GM18520 (cell line): ENCODE measurements at regions not wholly inside any gene's neighbourhood (a gene's known extent, or its start where the extent isn't known, plus 50 kb on each side); places are given as distances from the start of the nearest gene placed in this dataset.

Experiments used
- ATAC-seq: cut with Tn5 transposase; IDR thresholded peaks from one replicate; pipeline ENCODE4 v1.9.1; 2021; ENCODE audit not compliant: unreplicated experiment

DNA sequence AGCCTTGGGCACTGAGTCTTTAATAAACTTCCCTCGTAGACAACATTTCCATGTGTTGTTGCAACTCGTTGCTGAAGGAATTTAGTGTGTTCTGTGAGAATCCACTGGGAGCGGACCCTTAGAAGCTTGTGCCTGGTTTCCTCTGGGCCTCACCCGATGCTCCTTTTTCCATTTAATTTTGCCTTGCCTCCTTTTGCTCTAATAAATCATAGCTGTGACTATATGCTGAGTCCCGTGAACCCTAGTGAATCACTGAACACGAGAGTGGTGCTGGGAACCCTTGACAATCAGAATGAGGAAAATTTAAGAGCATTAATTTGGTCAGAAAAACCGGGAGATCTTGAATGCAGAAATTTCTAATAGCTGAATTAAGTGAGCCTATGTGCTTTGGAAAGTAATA lies 291.1 kb upstream of the ZNF608 start:
- no peak for ATAC-seq

DNA sequence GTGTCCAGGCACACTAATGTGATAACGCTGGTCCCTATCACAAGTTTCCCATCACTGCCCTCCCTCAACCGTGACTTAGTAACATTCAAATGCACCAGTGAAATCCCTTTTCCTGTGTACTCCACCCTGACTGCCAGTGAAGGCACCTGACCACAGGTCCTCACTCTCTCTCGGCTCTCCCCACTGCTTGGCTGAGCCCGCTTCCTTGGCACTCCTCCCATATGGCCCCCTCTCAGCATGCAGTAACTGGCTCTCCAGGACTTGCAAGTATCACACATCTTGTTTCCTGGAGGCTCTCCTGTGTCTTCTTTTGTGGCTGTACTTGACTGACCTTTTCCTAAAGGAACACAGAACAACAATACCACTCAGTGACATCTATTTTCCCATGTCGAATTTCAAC lies 292.0 kb upstream of the ZNF608 start:
- ATAC-seq = no peak

DNA sequence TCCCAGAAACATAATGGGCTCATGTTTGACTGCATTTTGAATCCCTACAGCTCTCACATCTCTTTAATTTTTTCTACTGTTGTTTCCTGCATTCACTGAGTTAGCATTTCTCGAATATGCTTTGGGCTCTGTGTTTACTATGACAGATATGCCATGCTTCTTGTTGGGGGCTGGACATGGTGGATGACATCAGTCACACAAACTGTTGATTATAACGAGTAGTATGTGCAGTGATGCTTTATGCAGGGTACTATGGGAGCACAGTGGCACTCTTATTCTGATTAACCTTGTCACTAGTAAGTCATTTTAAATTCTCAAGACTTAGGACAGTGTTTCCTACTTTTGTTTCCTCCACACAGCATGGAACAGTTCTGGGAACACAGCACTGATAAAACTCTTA lies 295.4 kb upstream of the ZNF608 start:
- ATAC-seq = no peak

DNA sequence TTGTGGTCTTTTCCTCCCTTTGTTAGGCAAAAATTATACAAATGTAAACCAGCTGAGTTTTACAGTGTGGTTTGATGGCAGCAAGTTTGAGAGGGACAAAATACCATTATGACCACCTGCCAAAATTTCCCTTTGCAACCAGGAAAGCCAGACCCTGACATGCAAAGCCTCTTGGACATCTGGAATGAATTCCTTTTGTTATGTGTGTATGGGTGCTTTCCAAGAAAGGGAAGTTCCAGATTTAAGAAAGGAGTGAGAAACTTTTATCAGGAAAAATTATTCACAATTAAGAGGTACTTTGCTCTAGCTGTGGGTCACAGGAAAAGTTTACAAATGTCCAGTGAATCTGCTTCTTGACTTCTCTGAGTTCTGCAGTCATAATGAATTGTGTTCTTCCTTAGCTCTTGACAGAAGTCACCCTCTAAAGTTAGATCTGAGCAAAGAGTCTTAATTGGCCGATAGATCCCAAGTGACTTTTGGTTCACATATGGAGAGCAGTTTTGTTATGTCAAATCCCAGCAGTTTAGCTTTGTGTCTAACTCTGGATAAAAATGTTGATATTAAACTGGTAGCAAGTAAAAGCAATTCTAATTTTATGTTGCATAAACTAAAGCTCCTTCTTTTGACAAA lies 295.9 kb upstream of the ZNF608 start:
- ATAC-seq = no peak

DNA sequence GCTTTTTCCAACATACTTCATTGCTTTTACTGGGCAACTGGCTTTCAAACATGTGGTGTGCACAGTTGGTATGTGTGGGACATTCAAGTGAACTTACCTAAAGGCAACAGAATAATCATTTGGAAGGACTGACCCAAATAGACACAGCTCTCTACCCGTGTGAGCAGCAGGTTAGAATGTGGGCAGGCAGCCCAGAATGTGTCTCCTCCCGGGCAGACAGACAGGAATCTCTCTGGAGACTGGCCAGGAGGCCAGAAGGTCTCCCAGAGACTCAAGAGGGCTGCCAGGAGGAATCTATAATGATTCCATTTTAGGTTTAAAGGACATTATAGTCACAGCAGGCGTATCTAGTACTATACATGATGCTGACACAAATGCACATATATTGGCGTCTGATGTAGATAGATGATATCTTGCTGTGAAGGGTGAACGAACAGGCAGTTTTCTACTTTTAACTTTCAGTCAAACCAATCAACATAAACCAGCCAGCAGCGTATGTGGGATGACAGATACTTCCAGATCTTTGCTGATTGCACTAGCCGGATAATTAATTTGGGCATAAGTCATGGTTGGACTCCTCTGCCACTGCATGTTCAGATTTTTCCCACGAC lies 297.4 kb upstream of the ZNF608 start:
- no peak for ATAC-seq

DNA sequence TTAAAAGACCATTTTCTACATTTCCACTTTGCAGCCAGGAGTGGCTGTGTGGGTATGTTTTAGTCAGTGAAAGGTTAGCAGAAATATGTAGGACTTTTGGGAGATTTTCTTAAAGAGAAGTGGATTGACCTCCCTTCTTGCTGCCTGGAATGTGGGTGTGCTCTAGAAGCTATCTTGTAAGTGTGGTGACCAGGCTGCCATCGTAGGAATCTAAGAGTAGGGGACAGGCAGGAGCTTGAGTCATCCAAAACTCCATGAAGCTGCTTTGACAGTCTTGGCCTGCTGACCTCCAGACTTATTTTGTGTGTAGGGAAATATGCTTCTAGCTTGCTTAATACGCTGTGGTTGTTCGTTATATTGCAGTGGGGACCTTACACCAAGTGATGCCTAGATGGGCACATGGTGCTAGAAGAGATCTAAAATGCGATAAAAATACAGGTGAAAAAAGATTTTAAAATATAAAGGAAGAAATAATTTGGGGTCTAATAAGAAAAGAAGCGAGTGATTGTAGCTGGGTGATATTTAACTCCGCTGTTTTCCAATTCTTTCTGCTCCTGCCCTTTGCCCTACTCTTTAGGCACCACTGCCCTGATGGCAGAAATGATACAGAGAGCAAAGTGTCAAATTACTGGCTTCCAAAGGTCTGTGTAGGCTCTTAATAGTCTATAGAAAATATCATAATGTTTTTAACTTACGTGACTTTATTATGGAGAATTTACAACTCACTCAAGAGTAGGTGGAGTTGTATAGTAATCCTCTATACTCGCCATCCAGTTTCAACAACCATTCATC lies 298.2 kb upstream of the ZNF608 start:
- no peak for ATAC-seq

DNA sequence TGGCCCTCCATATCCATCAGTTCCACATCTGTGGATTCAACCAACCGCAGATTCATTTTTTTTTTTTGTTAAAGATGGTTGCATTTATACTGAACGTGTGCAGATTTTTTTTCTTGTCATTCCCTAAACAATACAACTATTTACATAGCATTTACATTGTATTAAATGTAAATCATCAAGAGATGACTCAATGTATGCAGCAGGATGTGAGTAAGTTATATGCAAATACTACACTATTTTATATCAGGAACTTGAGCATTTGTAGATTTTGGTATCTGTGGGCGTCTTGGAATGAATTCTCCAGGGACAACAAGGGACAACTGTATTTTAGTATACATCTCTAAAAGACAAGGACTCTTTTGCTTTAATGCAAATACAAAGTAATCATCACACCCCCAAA lies 299.2 kb upstream of the ZNF608 start:
- ATAC-seq = no peak

DNA sequence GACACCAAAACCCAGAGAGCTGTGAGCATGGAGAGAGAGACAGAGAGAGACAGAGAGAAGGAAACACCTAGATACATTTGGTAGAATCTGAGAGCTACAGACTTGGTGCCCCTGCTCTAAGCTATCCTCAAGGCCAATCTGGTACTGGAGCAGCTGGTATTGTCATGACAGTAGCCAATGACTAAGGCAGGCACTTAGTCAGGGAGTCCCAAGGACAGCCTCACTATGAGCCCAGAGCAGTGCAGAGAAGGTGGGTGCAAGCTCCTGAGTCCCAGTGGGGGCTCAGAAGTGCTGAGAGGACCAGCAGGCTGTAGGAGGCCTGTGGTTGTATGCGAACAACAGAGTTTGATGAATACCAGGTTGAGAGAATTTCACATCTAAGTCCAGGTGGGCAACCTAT lies 300.4 kb upstream of the ZNF608 start:
- ATAC-seq = no peak

DNA sequence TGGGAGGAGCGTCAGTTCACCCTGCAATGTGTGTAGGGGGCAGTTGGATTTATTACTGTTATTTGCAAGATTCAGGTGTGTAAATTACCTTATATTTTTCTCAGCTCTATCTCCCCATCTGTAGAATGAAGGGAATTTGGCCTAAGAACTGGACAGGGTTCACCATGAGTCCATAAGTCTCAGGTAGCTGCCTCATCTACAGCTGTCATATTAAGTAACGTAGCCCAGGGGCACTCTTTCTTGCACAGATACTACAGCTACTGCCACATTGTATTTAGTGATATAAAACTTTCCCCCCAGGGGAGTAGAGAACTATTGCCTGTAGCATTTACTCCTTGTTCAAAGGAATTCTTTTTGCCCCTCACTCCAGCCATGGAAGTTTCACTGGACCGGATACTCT lies 301.4 kb upstream of the ZNF608 start:
- ATAC-seq = no peak

DNA sequence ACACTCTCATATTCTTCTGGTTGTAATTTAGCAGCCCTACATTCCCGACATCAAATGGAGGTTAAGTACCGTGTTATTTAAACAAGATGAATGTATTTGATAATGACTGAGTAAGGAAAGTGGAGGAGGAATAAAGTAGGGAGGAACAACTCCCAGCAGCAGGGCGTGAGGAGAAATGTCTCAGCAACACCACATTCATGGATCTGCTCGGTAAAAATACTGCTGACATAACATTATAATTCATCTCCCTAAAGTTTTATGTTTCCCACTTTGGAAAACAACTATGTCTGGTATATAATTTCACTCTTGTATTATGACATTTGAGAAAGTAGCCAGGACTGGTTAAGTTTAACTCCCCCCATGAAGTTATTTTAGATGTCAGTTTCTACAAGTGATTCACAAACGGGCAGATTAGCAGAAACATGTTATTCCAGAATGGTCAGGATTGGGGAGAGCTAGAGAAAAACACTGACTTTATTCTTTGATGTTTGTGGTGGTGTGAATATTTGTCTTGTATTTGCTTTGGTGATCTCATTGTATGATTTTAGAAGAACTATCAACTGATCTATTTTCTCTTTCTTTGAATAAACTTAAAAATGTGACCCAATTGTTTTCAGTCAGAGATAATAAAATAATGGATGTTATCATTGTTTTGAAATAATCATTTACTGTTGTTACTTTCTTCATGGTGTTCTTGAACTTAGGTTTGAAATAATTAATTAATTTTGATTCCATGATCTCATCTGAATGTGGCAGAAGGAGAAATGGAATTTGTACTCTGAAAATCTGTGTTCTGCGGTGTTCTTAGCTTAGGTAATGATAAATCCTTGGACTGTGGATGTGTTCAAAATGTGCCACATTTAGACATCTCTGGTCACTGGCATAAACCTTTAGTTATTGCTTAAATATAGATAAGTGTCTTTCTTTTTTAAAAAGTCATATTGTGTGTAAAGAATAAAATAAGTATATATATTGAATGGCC lies 303.6 kb upstream of the ZNF608 start:
- ATAC-seq = no peak

DNA sequence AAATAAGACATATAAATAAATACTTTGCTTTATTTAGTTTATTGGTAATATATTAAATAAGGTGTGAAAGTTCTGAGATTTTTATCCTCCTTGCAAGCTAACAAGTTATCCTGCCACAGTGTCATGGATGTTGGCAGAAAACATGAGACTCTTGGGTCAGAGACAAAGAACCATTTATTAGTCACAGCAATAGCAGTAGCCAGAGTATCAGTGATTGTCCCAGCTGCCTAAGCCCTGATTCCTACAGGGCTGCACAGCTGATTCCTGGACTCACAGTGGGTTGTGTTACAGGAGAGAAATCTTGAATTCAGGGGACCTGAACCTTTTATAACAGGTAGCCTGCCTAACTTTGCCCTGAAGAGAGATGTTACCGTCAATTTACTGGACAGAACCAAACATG lies 304.5 kb upstream of the ZNF608 start:
- ATAC-seq = no peak

DNA sequence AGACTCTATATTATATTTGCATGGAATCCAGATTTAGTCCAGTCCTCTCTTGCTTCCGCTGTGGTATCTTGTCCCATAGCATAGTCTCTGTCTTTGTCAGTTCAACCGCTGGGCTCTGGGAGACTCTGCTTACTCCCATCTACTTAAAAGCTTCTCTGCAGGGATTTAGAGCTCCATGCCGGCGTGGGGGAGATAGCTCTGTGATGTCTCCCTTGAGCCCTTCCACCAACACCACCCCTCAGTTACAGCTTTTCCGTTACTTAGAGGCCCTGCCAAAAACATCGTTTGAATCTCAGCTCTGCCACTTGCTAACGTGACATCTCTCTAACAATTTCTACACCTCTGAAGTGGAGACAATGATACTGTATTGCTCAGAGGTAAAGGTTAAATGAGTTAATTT lies 306.1 kb upstream of the ZNF608 start:
- ATAC-seq = no peak

DNA sequence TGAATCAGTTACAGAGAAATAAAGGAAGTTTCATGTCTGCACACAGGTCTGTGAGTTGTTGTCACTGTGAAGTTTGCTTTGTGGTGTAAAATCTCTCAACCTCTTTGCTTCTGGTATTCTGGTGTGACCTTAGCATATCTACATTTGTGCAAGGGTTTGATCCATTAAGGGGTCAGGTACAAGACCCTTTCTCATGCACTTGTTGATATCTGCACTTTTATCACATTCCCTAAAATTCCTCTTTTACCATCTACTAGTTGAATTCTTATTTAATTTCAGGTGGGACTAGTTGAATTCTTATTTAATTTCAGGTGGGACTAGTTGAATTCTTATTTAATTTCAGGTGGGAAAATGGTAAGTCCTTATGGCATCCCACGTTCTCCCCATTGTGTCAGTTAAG lies 306.7 kb upstream of the ZNF608 start:
- ATAC-seq = no peak

DNA sequence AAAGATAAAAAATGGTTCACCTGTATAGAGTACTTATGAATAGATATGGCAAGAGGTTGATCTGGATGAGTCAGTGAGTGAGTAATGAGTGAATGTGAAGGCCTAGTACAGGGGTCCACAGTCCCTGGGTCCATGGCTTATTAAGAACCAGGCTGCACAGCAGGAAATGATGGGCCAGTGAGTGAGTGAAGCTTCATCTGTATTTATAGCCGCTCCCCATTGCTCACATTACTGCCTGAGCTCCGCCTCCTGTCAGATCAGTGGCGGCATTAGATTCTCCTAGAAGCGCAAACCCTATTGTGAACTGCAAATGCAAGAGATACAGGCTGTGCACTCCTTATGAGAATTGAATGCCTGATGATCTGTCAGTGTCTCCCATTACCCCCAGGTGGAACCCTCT lies 307.7 kb upstream of the ZNF608 start:
- ATAC-seq = no peak

DNA sequence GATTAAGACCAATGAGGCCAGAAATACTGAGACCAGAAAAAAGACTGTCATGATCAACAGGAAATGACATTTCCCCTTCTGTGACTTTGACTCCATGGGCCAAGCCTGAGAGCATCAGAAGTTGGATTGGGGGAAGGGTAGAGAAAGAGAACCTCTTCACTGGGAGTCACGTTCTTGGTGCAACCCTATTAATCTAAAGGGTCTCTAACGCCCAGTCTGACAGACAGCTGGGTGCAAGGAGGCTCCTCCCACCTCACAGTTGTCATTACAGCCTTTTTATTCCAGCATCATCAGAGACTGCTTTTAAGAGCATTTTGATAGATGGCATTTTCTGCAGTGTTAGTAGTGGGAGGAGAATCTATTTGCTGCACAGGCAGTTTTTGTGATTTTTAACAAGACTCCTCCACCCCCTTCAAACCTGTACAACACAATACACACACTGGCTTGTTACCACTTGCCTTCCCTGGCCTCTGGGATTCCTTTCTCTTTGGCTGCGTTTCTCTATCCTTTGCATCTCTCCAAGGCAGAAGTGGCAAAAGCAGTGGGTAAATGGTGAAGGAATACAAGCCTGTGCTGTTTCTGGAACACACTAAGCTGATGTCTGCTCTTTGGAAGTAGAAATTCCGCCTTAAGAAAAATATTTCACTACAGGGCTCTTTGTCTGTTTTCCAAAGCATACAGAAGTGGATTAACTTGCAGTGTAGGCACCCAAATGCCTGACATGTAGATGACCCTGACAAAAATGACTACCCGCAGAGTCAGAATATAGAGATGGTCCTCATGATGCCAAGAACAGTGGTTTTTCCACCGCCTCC lies 310.4 kb upstream of the ZNF608 start:
- no peak for ATAC-seq

DNA sequence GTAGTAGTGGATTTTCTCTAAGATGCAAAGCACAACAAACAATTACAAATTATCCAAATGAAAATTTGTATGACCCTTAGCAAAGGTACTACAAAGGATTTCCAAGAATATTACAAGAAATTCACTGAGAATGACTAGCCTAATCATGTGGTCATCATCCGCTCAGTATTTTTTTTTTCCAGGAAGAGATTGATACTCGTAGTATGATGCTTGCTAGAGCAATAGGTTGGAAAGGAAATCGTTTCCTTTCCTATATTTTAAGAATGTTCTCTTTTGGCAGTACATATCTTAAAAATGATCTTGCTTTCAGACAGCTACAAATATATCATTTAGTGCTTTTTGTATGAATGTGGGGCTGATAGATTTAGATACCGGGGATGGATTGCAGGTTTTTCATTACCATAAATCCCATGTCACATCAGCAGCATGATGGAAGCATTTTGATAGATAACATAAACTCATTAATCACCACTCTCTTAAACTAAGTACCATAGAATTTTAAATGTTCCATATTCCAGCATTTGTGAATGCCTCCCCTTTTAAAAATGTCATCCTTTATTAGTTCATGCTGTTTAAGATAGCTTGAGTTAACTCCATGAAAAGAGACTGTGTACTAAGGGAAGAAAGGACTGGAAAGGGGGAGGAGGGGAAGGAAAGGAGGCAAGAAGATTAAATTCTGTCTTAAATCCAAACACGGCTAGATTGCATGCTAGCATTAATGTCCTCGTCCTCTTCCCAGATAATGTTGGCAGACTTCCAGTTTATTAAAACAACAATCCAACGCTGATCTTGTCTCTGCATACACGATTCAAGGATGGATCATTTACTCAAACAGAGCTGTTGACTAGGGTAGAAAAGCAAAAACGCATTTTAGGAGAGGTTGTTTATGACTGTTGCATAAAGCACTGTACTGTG lies 311.7 kb upstream of the ZNF608 start:
- no peak for ATAC-seq

DNA sequence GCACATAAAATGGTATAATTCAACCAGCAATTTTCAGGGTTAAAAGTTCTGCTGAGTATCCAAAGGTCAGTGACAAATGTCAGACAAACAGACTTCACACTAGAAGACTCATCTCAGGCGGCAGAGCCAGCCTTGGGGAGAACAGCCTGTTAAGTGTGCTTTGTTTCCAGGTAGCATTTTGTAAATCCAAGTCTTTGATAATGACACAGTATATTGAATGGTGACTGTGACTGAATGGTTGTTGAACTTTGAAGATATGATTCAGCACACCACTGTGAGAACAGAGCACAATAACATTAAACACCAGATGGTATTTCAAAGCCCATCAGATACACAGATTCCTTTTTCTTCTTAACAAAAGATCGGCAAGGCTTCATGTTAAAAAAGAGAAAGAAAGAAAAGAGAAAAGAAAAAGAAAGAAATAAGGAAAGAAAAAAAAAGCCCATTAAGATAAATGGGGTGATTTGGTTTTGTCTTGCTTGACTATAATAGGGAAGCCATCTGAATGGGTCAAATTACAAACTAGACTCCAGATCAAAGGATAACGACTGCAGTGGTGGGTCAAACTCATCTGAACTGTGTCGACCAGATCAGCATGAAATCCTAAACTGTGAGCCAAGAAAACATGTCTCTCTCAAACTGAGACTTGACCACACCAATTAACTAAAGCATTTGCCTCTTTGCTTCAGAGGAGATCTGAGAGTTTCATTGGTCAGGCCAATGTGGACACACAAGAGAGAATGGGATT lies 313.0 kb upstream of the ZNF608 start:
- ATAC-seq = no peak

DNA sequence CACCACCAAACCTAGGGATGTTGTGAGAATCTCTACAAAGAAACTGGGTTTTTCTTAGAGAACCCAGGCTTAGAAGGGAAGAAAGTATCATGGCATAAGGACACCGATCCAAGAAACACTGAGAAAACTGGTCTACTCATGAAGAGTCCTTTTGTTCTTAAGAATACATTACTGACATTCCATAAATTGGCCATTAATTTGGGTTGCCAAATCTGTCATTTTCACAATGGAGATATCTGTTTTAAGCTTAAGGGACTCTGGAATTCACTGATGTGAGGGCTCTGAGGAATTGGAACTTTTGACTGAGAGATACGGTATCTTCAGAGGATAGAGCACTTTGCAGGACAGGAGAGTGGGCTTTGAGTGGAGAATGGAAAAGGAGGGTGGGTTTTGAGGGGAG lies 315.3 kb upstream of the ZNF608 start:
- ATAC-seq = no peak
